GM18505 (cell line): ENCODE measurements at regions not wholly inside any gene's neighbourhood (a gene's known extent, or its start where the extent isn't known, plus 50 kb on each side); places are given as distances from the start of the nearest gene placed in this dataset.
"Not testable (repeated sequence)": the region's sequence is repeated elsewhere in the genome, so short reads cannot be mapped to it uniquely, and the experiment has no call there.

ENCODE experiments used
- ATAC-seq: cut with Tn5 transposase; IDR thresholded peaks from one replicate; pipeline ENCODE4 v1.9.1; 2021; ENCODE audit not compliant: unreplicated experiment
- POLR2A ChIP-seq: IDR thresholded peaks from 4 replicates; pipeline ENCODE4 v1.6.1; 2011; ENCODE audit warnings: borderline replicate concordance; ENCODE audit not compliant: insufficient read depth, insufficient read length; ENCODE audit errors: extremely low read depth

DNA sequence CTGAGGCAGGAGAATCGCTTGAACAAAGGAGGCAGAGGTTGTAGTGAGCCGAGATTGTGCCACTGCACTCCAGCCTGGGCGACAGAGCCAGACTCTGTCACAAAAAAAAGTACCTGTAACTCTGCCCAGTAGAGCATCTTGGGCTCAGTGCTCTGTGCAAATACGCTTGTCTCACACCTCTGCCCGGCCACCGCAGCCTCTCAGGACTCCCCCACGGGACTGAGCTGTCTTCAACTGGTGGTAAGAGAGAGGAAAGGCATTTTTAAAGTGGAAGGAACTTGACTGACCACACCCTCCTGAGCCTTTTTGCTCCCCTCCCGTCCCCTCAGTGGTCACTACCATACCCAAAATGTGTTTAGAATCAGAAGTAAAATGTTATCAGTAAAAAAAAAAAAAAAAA lies 174.3 kb upstream of the PIK3R1 start:
- TF ChIP-seq POLR2A: no peak
- peak; percentile 89 for ATAC-seq

DNA sequence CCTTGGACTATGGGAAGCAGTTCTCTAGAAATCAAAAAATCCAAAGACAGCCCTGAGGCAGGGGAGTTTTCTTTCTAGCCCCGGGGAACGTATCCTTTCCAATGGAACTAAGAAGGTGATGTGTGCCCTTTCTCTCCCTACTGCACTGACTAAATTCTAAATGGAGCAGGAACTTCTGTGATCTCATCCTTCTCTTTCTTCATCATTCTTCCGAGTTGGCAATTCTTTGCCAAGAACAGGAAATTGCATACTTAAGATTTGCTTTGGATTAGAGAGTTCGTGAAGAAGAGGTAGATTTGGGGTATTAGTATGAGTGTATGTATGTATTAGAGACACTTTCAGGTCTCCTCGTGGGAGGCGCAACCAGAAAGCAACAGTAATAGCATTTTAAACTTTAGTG lies 178.0 kb upstream of the PIK3R1 start:
- TF ChIP-seq POLR2A: no peak
- no peak for ATAC-seq

- no peak for ATAC-seq
- TF ChIP-seq POLR2A: no peak
Measured at GRCh38 chr5:68033961-68034571, 181.5 kb upstream of the PIK3R1 start.

- no peak for ATAC-seq
- no peak for TF ChIP-seq POLR2A
Measured at GRCh38 chr5:68033029-68033428, 182.5 kb upstream of the PIK3R1 start.

DNA sequence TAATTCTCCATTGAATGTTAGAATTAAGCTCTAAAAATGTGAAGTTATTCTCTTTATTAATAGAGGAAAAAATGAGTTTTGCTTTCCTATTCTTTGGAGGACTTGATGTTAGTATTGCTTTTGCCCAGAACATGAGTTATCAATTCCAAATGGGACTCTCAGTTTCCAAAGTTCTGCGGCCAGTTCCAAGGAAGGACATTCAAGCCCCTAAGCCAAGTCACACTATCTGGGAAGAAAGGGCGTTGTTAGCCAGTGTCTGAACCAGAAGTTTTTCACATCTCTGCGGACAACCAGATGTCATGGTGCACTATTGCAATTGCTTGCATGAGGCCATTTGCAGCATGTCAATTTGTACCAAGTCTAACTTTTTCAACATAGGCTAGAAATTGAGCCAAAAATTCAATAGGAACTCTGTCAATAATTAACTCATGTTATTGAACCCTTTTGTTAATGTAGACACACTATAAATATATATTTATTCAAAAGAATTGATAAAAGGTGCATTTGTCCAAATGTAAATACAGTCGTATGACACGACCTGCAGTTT lies 183.3 kb upstream of the PIK3R1 start:
- ATAC-seq: no peak
- TF ChIP-seq POLR2A: no peak

DNA sequence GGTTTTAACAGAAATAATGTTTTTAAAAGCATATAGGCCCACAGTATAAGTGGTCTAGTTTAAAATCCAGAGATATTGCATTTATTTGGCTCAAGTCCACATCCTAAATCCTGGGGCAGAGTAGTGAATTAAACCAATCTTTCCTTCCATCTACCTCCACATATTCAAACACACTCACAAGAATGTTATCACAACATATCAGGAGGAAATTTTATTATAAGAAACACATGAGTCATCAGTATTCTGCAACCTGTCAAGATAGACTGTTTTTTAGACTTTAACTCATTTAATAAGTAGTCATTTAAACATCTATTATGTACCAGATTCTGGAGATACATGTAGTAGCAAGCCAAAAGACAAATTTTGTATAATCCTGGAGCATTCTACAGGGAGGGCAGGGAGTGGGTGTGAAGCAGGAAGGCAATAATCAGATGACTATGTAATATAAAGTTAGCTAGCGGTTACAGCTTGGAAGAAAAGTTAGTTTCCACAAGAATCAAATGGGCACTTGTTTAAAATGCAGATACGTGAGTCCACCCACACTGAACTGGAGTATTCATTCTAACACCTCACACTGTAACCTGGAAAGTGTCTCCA lies 187.3 kb upstream of the PIK3R1 start:
- no peak for TF ChIP-seq POLR2A
- no peak for ATAC-seq

GRCh38 chr5:68027519-68027918 lies 188.0 kb upstream of the PIK3R1 start:
- no peak for ATAC-seq
- no peak for TF ChIP-seq POLR2A

DNA sequence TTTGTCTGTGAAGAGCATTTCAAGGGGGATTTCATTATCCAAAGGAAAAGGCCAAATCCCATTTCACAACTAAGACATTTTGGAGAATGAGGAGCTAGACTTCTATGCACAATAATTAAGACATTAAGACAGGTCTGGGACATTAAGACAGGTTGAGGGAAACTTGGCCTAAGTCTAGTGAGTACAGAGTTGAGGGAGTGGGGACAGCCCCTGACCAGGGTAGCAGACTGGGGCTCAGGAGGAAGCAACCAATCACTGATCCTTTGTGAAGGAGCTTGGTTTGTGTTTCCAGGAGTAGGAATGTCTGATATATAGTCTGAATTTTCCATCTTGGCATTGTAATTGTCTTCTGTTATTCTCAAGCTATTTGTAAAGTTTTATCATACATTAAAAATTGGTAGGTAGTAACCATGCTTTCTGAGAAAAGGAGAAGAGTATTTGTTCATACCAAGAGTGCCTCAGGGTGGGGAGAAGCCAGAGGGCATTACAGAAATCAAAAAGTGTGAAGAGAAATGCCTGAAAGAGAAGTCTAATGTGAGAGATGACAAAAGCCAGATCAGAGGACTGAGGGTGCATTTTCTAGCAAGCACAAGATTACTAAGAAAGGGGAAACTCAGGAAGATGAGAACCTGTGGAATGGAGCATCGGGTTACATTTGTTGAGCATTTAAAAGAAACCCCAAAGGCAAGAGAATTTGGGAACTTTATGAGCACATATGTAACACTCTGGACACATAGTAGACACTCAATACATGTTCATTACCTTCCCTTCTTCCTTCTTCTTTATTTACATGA lies 189.3 kb upstream of the PIK3R1 start:
- TF ChIP-seq POLR2A: no peak
- ATAC-seq: no peak

- no peak for TF ChIP-seq POLR2A
- no peak for ATAC-seq
Measured at GRCh38 chr5:68024426-68024825, 191.1 kb upstream of the PIK3R1 start.

- no peak for TF ChIP-seq POLR2A
- no peak for ATAC-seq
Measured at GRCh38 chr5:68021916-68022315, 193.6 kb upstream of the PIK3R1 start.

DNA sequence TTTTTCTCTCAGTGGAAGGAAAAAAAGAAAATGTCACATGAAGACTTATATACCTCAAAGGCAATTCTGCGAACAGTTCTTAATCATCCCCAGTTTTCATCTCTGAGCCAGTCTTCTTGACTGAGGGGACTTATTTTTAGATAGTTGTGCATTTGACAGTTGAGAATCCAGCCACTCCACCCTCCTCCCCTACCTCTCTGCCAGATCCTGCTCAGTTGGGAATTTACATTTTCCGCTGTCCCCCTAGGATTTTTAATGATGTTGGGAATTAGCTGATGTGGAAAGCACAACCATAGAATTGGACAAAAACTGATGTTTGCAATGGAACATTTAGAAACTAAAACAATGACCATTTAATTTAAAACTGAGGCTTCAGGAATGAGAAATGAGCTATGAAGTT lies 194.3 kb upstream of the PIK3R1 start:
- TF ChIP-seq POLR2A: no peak
- ATAC-seq: no peak

- not testable (repeated sequence) for ATAC-seq
Measured at GRCh38 chr5:68020461-68020969, 195.0 kb upstream of the PIK3R1 start.

DNA sequence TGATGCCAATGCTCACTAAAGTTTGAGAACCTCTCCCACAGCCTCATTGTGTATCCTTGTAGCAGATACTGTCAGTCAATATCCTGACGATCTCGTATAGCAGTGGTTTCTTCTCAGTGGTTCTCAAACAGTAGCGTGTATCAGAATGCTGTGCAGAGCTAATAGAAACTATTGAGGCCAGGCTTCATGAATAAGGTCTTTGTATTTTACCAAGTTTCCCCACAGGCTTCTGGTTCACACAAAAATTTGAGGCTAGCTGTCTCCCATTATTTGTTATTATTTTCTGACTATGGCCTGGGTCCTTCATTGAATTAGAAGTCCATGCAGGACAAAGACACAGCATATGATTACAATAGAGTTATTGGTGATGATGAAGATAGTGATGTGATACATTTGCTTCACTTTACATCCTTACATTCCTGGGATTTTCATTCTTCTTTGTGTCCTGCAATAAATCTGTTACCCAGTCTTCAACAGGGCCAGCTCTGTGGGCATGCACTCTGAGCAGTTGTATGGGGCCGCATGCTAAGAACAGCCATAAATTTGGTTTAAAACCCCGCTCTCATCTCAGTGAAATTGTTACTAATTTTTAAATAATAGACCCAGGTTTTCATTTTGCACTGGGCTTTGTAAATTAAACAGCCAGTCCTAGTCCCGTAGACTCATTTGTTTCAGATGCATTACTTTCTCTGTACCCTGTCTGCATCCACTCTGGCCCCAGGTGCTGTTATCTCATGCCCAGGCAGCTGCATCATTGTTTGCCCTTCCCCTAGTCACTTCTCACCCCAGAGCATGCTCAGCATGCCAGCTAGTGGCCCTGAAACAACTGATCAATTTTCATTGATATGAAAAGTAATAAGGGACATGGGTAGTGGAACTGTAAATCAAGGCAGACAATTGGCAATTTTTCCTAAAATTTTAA lies 199.9 kb upstream of the PIK3R1 start:
- no peak for TF ChIP-seq POLR2A
- ATAC-seq: no peak
